ENCODE measurements at regions not wholly inside any gene's neighbourhood (a gene's known extent, or its start where the extent isn't known, plus 50 kb on each side); places are given as distances from the start of the nearest gene placed in this dataset.

- TF ChIP-seq, protein P1, sequence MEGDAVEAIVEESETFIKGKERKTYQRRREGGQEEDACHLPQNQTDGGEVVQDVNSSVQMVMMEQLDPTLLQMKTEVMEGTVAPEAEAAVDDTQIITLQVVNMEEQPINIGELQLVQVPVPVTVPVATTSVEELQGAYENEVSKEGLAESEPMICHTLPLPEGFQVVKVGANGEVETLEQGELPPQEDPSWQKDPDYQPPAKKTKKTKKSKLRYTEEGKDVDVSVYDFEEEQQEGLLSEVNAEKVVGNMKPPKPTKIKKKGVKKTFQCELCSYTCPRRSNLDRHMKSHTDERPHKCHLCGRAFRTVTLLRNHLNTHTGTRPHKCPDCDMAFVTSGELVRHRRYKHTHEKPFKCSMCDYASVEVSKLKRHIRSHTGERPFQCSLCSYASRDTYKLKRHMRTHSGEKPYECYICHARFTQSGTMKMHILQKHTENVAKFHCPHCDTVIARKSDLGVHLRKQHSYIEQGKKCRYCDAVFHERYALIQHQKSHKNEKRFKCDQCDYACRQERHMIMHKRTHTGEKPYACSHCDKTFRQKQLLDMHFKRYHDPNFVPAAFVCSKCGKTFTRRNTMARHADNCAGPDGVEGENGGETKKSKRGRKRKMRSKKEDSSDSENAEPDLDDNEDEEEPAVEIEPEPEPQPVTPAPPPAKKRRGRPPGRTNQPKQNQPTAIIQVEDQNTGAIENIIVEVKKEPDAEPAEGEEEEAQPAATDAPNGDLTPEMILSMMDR (conservative IDR thresholded peaks at IDR 0.05 in 1 of 2, IDR thresholded peaks at IDR 0.05 in 1 of 2; ENCODE audit: low read depth in 1 of 2, low read length in 2 of 2): no peak
- no peak for TF ChIP-seq EZH2 (IDR thresholded peaks at IDR 0.05; ENCODE audit: low read length, missing control alignments)
These were observed 73.0 kb upstream of the GRIK3 start for GRCh38 chr1:37107153-37107907.

Measured in fibroblast of lung (primary cell).